Effector CD4-positive, alpha-beta T cell (primary cell): ENCODE measurements at regions not wholly inside any gene's neighbourhood (a gene's known extent, or its start where the extent isn't known, plus 50 kb on each side); places are given as distances from the start of the nearest gene placed in this dataset.
"Not testable (repeated sequence)": the region's sequence is repeated elsewhere in the genome, so short reads cannot be mapped to it uniquely, and the experiment has no call there.

Experiments used
- DNase-seq: peaks from one replicate; pipeline ENCODE4 v3.0.0-alpha.2; 2020

DNA sequence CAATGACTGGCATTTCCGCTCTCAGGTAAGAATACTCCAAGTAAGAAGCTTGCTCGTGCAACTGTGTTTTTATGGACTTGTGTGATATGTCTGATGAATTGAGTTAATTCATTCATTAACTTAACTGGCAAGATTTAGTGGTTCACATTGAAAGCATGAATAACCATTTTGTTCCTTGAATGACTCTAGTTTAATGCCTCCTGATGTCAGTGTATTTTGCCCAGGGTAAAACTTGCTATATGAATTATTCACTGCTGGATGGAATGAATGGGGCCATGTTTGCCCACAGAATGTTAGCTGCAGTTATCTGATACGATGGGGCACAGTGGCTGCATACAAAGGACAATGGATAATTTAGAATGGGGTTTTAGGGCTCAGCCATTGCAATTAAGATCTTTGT, 124.1 kb downstream of the ZNF365 start:
- DNase-seq: no peak

DNA sequence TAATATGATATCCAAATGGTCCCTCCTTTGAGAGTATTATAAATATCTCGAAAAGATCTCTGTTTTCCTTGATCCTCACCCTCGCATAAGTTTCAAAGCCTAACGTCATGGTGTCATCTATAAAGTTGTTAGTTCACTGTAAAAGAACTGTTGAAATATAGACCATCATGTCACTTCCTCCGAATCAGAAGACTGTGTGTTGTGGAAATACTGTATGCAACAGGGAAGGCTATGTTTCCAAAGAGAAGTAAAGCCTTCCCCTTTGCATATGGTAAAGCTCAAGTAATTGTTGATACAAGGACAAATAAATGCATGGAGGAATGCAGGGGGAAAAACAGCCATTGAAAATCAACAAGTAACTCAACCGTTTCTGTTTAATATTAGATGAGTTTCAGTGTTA, 125.9 kb downstream of the ZNF365 start:
- not testable (repeated sequence) for DNase-seq

DNA sequence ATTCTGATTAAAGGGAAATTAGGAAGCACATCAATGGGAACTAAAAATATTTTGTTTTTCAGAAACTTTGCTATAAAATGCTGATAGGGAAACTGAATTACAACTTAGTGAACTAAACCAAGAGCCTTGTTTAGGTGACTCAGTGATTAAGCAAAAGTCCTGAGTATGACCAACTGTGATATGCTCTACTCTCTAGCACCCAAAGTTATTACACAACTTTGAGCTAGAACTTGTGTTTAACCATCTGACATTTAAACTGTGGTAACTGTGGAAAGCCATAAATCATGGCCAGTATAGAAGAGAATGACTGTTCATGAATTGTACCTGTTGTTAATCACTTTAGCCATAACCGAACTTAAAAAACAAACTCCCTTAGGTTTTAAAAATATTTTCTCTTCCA, 127.4 kb downstream of the ZNF365 start:
- DNase-seq: no peak

DNA sequence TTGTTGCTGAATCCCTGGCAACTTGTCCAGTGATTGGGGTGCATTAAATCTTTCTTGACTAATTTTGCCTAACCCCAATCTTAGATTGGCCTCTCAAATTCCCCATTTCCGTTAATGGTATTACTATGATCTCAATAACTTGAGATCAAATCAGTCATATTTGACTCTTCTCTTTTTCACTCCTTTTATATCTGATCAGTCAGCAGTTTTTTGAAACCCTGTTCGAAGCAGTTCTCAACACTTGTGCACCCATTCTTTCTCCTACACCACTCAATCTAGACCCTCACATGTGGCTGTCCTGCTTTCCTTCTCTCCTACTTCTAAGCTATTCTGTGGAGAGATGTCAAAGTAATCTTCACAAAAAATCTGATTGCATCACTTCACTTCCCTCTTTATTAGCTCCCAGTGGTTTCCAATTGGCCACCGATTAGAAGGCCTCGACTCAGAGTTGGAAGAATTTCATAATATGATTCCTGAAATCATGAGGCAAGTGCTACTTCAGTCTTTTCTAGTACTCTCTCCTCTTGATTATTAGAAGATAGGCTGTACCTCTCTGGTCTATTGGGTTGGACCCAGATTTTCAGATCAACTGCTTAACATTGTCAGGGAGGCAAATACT, 128.9 kb downstream of the ZNF365 start:
- no peak for DNase-seq

DNA sequence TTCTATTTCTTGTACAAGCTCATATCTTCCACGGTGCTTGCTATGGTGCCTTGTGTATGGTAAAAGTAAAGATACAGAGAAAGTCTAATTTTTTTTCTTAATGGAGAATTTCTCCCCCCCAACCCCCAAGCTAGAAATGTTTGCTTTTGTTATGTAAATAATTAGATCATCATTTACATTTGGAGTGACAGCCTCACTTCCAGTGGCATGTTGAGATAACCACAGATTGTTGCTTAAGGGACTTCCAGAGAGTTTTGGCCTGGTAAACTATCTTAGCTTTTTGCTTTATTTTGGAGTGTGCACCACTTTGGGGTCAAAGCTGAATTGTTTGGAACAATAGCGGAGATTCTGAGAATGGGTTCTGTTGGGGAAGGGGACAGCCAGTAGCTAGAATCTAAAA, 129.7 kb downstream of the ZNF365 start:
- no peak for DNase-seq

DNA sequence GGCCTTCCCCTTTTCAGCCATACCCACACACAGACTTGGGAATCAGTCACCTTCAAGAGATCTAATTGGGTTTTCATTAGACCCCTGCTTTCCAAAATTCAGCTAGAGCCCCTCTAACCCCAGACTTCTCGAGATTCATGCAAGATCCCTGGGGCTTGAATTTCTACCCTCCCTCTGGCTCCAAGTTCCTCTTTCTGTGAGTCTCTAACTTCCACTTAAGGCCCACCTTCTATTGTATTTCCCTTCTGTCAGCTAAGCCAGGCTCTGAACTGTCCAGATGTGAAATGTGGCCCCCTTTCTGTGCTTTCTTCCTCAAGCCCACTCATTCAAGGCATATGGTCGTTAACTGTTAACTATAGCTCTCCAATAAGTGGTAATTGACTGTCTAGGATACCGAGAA, 132.2 kb downstream of the ZNF365 start:
- DNase-seq: no peak

DNA sequence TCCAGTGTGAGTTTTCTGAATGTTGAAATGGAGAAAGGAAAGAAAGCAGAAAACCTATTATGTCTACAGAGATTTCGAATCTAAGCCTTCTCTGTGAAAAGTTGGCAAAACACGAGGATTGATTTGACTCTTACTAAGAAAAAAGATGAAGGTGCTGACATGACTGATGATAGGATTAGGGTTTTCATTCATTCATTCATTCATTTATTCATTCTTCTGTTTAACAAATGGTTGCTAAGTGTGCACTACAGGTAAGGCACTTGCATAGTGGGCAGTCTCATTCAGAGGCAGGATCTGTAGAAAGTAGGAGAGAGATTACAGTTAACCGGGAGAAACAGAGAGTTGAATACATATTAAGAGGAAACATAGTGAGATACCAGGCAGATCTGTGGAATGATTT, 137.1 kb downstream of the ZNF365 start:
- no peak for DNase-seq

DNA sequence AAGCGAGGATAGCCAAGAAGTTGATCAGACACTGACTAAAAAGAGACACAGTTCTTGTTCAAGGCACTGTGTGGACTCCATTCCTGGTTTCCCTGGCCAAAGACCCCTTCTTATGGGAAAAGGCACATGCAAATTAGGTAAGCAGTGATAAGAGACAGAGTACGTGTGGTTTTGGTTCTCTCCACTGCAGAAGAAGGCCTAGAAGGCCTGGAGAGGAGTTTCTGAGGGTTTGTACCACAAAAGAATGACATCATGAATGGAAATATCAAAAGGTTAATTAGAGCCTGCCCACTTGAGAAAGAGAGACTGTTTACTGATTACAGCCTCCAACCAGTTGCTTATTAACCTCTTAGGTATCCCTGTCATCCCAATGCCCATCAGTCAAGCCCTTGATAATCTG, 137.5 kb downstream of the ZNF365 start:
- no peak for DNase-seq

DNA sequence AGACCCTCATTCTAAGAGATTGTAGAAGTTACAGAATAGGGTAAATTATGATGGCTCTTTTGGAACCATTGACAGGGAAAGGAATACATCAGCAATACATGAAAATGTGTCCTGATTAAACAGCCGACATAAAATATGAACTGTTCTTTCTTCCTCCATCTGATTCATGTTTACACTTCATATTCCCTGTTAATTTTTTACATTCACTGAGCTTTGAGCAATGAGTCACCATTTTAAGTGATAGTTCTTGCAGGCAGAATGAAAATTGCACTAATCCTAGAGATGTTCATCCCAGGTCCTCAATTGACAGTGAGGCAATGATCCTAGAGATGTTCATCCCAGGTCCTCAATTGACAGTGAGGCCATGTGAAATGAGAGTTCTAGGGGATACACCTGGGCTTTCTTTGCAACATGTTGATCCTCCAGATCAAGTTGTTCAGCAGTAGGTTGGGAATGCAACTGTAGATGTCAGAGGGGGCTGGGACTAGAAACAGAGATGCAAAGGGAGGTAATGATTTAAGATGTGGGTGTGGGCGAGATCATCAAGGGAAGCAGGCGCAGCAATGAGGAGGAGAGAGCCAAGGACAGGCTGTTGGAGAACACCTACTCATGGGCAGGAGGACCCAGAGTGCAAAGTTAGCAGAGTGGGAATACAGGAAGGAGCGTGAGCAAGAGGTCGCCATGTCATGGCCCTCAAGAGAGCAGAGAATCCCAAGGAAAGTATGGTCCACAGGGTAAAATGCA, 138.7 kb downstream of the ZNF365 start:
- no peak for DNase-seq

DNA sequence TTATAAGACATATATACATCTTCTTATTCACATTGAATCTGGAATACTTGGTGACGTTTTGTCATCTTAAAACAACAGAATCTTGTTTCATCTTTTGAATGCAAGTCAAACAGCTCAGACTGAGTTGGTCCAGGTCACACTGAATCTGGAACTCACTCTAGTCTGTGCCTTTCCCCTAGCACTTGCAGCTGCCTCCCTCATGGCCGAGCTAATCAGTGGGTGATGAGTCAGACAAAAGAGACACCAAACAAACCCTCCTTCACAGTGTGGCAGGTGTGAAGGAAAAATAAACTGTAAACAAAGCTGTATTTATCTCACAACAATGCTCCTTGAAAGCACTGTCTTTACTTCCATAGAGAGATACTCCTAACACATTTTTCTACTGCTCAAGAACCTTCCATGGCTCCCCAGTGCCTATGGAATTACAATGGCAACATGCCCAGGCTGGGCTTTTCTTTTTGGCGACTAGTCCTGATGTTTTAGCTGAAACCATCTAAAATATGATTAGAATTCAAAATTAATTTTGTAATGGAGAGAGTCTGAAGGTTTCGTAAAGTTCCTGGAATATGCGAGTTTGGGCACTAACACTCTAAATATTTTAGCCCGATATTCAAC, 140.0 kb downstream of the ZNF365 start:
- DNase-seq: no peak

DNA sequence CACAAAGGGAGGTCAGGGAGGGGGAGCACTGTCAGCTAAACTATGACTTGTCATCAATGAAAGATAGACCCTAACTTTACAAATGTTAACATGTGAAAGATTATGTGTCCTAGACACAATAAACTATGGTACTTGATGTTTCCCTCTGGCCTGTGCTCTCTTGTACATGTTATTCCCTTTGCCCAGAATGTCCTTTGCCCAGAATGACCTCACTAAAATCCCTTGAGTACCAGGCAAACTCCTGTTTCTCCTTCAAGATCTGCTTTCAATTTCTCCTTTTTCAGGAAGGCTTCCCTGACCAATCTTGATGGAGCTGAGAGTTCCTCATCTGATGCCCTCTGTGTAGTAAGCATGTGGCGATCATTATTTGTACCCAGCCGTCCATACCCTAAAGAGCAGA, 143.1 kb downstream of the ZNF365 start:
- DNase-seq: no peak

DNA sequence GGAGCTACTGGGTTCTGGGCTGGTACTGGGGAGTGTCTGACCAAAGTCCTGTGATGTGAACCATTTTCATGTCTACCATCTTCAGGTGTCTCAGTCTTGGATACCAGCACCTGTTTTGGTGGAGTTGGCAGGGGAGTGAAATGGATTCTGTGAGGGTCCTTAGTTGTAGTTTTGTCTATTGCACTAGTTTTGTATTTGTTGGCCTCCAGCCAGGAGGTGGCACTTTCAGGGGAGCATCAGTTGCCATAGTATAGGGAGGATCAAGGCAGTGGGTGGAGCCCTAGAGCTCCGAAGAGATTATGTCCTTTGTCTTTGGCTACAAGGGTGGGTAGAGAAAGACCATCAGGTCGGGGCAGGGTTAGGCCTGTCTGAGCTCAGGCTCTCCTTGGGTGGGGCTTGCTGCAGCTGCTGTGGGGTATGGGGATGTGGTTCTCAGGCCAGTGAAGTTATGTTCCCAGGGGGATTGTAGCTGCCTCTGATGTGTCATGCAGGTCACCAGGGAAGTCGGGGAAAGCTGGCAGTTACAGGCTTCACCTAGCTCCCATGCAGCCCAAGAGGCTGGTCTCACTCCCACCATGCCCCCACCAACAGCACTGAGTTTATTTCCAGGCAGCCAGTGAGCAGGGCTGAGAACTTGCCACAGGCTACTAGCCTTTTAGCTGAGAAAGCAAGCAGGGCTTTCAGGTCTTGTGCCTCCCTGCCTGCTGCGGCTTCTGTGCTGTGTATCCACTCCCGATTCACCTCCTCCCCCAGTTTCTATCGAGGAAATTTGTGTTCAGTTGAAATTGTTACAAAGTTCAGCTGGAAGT, 153.1 kb downstream of the ZNF365 start:
- DNase-seq: no peak

DNA sequence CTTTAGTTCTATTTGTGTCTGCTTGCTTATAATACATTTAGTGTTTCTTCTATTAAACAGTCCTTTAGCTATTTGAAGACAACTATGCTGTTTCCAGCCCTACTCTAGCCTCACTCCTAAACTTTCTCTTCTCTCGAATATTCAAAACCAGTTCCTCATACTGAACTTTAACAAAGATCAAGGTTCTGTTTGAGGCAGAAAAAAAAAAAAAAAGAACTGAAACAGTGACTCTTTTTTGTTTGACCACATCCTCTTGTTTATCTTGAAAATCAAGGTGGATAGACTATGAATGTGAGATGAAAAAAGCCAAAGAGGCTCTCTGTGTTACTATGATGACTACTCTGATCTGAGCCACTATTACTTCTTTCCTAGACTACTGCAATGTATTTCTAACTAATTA, 154.3 kb downstream of the ZNF365 start:
- DNase-seq: no peak

DNA sequence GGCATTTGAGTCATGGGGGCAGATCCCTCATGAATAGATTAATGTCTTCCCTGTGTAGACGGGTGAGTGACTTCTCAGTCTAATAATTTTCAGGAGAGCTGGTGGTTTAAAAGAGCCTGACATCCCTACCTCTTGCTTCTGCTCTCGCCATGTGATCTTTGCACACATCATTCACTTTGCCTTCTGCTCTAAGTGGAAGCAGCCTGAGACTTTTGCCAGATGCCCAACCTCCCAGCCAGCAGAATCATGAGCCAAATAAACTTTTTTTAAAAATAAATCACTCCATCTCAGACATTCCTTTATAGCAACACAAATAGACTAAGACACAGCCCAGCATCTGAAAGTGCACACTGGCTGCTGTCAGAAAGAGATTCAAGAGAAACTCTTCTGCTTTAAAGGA, 155.2 kb downstream of the ZNF365 start:
- DNase-seq: no peak

DNA sequence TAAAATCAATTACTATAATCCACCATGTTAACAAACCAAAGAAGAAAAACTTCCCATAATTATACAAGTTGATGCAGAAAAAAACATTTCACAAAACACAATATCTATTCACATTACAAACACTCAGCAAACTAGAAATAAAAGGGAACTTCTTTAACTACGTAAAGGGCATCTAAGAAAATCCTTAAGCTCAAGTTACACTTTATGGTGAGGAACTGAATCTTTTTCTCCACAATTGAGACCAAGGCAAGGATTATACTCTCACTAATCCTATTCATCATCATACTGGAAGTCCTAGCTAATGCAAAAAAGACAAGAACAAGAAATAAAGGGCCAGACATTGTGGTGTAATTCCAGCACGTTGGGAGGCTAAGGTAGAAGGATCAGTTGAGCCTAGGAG, 159.9 kb downstream of the ZNF365 start:
- DNase-seq: no peak

DNA sequence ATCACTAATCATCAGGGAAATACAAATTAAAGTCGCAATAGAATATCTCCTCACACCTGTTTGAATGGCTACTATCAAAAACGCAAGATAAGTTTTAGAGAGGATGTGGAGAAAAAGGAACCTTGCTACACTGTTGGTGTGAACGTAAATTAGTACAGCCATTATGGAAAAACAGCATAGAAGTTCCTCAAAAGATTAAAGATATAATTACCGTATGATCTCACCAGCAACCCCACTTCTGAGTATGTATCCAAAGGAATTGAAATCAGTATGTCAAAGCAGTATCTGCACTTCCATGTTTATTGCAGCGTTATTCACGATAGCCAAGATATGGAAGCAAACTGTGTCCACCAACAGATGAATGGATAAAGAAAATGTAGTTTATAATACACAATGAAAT, 164.4 kb downstream of the ZNF365 start:
- DNase-seq: no peak

DNA sequence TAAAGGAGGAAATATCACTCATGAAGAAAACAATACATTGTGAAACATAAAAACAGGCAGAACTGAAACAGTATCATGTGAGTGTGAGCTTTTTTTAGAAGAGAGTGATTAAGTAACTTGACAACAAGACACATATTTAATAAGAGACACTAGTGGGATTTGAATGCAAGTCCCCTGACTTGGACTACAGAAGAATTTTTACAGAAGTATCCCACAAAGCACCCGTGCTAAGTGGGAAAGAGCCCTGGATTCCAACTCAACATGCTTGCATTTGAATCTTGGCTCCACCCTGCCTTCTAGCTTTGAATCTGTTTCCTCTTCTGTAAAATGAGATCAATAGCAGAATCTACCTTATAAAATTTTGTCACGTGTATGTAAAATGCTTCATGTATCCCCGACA, 166.2 kb downstream of the ZNF365 start:
- DNase-seq: no peak

DNA sequence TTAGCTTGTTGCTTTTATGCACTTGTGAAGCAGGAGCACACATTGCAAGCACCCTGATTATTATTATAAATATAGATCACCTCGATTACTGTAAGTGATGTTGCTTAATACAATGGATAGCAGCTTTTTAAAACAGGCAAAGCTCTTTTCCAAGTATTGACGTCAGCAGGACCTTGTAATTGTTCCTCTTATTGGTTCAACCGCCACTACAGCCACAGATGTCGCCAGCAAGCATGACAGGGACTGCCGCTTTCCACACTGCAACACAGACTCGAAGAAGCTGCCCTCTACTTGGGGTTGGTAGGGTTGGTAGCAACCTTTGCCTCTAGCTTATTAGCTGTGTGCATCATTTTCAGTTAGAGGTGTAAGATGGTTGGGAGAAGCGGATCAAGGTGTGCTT, 167.6 kb downstream of the ZNF365 start:
- DNase-seq: no peak

DNA sequence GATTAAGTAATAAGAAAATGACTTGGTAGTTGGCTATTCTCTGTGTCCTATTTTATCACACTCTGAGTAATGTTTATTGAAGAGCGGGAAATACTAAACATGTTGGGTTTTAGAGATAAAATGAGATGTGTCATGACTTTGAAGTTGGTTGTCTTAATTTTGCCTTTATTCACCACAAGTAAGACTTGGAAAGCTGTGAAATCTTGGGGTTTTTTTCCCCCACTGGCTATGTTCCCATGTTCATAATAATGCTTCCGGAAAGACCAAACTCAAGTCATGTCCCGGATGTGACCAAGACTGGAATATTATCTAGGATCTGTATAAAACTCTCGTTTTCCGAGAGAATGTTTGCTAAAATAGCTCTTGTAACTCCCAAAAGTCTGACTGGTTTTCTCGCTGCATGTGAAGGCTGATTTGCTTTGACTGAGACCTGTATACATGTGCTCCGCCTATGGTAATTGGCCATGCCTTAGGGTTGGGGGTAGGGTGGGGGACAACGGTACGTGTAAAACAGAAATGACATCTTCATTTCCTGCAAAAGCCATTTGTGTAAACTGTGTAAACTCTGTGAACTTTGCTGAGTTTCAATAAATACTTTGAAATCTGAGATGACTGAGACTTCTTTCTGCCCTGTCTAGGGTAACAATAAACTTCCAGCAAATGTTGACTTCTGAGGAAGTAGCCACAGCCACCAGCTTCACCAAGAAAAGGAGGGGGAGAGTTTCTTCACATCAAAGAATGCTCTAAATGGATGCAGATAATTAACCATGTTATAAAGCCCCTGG, 169.6 kb downstream of the ZNF365 start:
- DNase-seq: no peak

DNA sequence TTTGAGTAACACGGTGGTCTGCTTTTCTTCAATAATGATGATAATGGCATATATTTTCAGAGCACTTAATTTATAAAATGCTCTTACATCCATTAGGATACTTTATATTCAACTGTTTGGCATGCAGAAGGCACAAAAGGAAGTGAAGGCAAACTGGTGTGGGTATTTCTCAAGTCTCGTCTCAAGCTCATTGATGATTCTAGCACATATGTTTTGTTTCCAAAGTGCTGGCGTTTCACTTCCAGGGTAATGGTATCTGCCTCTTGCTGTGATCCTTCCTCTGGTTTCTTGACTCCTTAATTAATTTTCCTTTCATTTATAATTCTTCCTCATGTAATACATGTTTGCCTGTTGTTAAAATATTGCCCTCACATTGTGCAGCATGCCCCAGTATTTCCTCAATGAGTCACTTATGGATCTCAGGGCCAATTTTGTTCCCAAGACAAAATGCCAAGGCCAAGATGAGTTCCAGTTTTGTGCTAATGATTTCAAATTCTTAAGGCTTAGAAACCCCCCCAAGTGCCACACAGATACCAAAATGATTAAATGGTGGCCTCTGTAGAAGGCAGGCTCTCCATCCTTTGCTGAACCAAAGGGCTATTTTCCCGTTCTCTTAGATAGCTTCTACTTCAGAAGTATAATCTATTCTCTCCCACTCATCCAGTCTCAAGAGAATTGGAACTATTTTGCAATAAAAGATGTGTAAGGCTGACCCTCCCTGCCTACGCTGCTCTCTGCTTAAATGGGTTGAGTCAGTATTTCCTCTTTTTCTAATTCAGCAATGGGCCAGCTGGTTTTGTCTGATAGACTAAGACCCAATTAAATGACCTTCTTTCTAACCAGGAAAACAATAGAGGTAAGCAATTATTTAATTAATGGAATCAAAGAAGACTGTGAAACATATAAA, 171.2 kb downstream of the ZNF365 start:
- DNase-seq: no peak

DNA sequence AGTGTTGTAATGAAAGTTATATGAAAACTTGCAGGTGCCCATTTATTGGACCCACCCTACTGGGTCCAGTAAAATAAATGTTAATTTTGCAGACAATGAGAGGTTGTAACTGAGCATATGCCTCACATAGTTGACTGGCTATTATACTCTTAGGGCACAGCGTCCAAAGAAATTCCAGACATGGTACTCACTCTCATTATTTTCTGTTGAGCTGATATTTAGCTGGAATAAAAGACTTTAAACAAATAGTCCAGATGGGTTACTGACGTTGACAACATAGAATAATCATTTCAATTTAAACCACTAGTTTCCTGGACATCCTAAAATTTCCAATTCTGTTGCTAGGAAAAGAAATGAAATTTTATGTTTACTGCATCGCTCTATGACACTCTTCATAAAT, 174.5 kb downstream of the ZNF365 start:
- DNase-seq: no peak

DNA sequence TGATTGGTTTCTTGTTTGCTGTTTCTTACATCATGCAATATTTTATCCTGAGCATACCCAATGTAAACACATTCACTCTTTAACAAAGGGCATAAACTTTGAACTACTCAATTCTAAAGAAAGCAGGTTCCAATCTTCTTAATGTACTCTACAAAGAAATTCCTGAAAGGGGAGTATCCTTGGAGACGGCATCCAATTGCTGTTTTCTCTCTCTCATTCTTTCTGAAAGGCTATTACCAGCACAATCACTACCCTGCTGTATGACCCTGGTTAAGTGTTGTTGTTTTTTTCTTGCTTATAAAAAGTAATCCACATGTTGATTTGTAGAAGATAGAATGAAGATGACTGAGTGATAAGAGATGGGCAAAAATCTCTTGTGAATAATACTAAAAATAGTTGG, 176.0 kb downstream of the ZNF365 start:
- no peak for DNase-seq
